ENCODE measurements at regions not wholly inside any gene's neighbourhood (a gene's known extent, or its start where the extent isn't known, plus 50 kb on each side); places are given as distances from the start of the nearest gene placed in this dataset.
"Not testable (repeated sequence)": the region's sequence is repeated elsewhere in the genome, so short reads cannot be mapped to it uniquely, and the experiment has no call there.

DNA sequence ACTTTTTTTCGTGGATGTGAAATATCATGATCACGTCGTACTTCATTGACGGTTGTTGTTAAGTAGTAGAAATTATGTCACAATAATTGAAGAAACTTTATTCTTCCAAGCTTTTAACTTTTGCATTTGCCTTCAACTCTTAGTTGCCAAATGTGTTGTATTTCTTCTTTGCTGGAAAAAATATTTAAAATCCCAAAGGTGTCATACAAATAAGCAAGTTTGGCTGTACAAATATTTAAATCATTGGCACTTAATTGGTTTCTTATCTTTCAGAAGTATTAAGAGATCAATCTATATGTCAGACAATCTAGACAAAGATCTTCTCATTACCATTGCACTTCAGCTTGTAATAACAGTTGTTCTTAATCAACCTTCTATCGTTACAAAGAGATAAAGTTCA, 204.0 kb upstream of the HDAC4 start:
- DNase-seq (ENCODE audit: low read depth in 2 of 2), result no peak

DNA sequence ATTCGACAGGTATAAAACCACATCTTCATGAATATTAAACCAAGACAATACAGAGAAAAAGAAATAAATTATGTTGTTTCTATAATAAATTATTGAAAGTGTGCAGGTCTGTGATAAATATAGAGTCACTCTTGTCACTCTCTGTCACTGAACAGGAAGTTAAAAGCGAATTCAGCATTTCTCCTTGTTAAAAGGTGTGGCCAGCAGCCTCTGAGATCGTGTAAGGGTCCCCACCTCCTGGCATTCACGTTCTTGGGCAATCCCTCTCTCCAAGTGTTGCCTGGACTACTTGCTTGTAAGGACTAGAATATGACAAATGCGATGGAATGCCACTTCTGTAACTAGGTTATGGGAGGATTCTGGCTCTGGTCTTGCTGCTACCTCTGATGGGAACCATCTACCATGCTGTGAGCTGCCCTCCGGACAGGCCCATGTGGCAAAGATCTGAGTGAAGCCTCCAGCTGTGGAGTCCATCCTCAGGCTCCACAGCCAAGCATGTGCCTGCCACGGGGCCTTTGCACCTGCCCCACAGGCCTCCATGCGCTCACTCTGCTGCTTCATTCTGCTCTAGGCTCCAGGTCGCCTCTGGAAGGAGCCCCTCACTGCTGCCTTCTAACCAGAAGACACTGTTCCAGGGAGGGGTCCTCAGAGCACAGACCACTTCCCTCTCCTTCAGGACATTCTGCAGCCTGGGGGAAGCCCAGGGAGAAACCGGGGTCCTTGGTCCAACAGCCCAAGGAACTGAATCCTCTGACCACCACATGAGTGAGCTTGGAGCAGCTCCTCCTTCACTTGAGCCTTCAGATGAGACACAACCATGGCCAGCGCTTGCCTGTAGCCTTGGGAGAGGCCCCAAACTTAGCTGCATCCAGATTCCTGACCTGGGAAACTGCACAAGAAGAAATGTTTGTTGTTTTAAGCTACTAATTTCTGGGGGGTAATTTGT, 202.9 kb upstream of the HDAC4 start:
- no peak for DNase-seq (ENCODE audit: low read depth in 2 of 2)

DNA sequence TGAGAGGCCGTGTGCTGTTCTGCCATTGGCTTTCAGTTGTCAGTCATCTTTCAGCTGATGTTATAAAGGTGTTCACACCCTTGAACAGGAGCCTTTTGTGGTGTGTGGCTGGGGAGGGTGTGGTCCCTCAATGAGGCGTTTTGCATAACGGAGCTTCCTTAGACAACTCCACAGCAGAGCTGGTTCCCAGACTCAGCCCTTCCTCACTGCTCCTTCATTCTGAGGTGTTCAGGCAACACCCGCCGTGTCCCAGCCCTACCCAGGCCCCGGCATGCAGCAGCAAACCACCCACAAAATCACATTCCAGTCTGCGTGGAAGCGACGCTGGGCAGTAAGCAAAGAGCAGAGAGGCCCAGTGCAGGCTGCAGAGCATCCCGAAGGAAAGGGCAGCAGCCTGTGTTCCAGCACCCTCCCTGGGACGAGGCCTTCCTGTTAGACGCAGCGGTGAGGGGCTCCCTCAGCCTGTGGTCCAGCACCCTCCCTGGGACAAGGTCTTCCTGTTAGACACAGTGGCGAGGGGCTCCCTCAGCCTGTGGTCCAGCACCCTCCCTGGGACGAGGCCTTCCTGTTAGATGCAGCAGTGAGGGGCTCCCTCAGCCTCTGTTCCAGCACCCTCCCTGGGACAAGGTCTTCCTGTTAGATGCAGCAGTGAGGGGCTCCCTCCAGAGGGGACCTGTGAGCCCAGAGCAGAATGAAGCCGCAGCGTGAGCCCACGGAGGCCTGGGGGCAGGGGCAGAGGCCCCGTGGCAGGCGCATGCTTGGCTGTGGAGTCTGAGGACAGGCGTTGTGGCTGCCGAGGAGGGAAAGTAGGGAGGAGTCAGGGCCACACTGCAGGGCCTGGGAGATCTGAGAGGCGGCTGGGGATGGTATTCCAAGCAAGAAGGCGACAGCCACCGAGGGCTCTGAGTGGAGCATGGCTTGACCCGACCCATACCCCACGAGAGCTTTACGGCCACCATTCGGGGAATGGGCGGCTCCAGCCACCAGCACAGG, 201.8 kb upstream of the HDAC4 start:
- DNase-seq (ENCODE audit: low read depth in 2 of 2), result no peak

DNA sequence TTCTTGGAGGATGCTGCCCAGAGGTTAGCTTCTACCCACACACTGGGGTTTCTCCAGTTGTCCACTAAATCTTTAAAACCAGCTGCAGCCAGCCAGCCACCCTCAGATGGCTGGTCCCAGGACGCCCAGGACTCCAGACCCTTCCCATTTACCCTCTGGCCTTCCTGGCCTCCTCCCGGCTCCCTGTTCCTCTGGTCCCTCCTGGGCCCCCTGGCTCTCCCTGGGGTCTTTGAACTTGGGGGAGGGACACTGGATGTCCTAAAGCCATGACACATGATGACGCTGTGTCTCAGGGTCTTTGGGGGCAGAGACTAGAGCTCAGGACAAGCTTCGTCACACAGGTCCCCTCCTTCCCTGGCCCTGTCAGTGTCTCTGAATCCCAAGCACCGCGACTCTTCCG, 201.1 kb upstream of the HDAC4 start:
- no peak for DNase-seq (ENCODE audit: low read depth in 2 of 2)

DNA sequence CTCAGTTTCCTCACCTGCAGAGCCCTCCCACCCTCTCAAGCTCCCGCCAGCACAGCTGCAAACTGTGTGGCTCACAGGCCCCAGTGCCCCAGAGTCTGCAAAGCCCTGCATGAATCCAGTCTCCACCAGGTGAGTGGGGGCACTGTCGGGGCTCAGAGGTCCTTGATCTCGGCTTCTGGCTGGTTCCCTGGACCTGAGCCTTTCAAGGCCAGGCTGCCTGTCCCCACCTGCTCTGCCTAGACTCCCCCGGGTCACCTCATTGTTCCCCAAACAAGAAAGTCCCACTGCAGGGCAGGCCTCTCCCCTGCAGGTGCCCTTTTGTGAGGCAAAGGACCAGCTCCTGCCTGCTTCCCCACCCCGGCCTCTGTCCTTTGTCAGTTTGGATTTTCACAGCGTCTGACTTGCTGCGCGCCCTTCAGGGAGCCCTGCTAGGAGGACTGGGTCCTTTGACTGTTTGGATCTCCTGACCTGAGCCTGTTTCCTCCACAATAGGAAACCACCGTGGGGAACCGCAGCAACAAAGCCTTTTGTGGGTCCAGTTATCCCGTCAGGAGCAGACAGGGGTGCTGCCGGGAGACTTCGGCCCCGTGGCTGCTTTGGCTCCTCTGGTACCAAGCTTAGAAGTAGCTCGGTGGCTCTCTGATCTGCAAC, 200.5 kb upstream of the HDAC4 start:
- no peak for DNase-seq (ENCODE audit: low read depth in 2 of 2)

DNA sequence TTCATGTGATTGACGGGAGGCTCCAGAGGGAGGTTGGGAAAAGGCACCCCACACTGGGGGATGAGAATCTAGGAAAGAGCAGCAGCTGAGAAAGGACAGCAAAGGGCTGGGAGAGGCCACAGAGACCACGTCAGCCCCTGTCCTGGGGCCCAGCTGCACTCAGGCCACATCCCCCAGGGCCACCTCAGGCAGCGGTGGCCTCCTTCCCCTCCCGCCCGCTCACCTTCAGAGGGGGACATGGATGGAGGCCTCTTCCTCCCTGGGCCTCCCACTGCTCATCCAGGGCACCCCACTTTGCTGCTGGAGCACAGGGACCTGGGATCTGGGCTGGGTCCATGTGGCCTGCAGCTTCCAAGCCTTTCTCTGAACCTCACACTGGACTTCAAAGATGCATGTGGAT, 199.8 kb upstream of the HDAC4 start:
- DNase-seq (ENCODE audit: low read depth in 2 of 2), result no peak

DNA sequence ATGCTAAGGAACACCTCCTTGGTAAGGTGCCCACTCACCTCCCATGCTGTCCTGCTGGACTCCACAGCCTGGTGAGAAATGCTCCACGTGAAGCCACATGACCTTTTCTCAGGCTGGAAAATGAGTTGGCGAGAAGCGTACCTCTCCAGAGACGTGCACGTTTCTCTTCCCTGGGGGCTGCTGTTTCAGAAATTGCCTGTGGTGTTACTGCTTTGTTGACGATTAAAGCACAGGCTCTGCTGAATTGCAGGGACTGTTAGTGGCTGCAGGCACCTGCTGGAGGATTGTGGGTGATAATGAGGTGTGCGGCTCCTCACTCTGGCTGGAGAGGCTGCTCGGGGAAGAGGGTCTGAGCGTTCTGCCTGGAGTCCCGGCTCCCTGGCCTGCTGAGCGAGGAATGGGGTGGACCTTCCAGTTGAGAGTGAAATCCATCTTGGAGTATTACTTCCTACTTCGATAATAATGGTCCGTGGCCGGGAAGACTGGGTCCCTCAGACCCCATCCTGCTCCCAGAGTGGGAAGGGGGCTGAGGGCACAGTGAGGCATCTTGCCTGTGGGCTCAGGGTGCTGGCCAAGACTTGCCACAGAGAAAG, 199.3 kb upstream of the HDAC4 start:
- DNase-seq (ENCODE audit: low read depth in 2 of 2), result no peak

DNA sequence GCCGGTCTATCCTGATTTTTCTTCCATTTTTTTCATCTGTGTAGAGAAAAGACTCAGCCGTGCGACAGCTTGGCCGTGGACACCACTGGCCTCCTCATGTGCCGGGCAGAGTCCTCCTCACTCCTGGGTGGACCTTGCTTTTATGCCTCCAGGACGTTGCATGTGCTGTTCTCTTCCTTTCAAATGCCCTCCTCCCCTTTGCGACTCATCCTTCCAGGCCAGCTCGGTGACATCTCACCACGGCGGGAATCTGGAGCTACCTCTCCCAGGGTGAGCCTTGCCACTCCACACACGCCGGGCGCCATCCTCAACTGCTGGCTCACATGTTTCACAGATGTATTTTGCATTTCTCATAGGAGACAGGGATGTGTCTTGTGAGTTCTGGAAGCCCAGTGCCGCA, 198.5 kb upstream of the HDAC4 start:
- no peak for DNase-seq (ENCODE audit: low read depth in 2 of 2)

DNA sequence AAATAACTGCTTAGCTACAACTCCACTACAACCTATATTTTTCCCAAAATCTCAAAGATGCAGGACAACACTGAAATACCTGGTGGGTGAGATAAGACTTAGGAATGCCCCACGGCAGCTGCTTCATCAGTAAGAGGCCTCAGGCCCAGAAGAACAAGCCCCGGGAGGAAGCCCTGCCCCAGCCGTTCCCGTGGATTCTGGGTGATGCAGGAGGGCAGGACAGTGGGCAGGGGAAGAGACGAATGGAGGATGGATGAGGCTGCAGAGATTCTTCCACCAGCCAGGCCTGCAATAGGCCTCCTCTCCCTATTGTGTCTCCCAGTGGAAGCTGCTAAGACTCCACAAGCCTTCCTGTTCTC, 197.9 kb upstream of the HDAC4 start:
- DNase-seq (ENCODE audit: low read depth in 2 of 2), result no peak

DNA sequence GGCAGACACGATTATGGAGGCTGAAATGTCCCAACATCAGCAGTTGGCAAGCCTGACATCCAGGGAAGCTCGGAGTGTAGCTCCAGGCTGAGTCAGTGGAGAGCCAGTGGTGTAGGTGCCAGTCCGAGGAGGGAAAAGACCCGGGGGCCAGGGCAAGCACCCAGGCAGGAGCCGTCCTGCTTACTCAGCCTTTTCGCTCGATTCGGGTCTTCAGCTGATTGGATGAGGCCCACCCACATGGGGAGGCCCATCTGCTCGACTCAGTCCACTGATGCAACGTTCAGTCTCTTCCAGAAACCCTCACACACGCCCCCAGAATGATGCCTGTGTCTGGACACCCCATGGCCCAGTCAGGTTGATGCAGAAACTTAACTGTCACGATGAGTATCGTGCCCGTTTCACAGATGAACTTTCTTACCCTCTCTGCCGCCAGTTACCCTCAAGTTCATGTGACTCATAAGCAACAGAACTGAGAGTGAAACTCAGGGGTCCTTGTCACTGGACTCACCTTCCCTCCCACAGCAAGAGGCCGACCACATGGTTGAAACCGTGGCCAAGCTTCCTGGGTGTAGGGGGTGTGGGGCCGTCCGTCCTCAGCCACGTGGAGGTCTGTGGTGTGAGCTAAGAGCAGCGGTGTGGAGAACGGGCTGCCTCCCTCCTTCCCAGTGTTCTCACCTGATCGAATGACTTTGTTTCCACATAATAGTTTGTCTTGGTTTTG, 197.4 kb upstream of the HDAC4 start:
- DNase-seq (ENCODE audit: low read depth in 2 of 2), result no peak

DNA sequence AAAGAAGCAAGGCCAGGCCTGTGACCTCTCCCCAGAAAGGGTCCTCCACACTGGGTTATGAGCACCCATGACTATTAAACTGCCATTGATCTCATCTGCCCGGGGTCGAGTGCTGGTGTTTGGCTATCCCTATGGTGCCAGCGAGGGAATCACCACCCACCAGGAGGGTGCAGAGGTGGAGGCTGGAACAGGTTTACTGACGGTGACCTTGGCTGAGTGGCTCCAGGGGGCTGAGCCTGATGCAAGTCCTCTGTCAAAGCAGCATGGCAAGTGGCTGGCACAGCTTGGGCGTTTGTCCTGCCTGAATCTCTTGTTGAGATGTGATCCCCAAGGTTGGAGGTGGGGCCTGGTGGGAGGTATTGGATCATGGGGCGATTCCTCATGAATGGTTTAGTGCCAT, 196.4 kb upstream of the HDAC4 start:
- DNase-seq (ENCODE audit: low read depth in 2 of 2), result no peak

DNA sequence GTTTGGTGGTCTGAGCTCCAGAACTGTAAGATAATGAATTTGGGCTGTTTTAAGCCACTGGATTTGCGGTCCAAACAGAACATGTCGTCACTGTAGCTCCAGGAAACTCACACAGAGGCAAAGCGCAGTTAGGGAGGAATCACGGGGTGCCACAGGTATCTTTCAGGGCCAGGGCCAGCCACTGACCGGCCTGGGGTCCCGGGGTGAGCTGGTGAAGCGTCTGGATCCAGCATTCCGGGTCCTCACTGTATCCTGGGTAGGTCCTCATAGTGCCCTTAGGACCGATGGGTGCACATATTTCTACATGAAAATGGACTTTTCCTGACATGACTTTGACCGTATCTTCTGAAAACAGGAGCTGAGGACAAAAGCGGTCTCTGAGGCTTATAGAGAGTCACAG, 196.0 kb upstream of the HDAC4 start:
- no peak for DNase-seq (ENCODE audit: low read depth in 2 of 2)

DNA sequence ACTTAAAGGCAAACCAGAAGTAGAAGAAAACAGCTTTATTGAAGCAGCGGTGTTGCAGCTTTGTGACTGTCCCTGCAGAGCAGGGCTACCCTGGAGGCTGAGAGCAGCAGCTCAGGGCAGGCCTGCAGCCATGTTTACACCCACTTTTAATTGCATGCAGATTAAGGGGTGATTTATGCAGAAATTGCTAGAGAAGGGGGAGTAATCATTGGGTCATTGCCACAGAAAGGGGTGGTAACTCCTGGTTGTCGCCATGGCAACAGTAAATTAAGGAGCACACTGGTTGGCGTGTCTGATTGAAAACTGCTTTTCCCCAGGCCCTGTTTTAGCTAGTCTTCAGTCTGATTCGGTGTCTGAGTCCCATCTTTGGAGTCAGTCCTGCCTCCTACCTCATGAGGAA, 195.4 kb upstream of the HDAC4 start:
- no peak for DNase-seq (ENCODE audit: low read depth in 2 of 2)

DNA sequence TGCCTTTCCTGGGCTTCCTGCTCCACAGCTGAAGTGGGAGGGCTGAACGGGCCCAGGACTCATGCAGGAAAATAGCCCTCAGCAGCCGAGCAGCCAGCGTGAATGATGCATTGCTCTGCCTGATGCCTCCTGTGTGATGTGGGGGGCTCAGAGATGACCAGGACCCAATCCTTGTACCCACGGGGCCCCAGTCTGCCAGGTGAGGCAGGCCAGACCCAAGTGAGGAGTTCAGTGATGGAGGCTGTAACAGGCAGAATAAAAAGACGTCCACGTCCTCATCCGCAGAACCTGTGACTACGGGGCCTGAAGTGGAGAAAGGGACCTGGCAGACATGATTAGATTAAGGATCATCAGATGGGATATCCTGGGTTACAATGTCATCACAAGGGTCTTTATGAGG, 194.9 kb upstream of the HDAC4 start:
- DNase-seq (ENCODE audit: low read depth in 2 of 2), result no peak

DNA sequence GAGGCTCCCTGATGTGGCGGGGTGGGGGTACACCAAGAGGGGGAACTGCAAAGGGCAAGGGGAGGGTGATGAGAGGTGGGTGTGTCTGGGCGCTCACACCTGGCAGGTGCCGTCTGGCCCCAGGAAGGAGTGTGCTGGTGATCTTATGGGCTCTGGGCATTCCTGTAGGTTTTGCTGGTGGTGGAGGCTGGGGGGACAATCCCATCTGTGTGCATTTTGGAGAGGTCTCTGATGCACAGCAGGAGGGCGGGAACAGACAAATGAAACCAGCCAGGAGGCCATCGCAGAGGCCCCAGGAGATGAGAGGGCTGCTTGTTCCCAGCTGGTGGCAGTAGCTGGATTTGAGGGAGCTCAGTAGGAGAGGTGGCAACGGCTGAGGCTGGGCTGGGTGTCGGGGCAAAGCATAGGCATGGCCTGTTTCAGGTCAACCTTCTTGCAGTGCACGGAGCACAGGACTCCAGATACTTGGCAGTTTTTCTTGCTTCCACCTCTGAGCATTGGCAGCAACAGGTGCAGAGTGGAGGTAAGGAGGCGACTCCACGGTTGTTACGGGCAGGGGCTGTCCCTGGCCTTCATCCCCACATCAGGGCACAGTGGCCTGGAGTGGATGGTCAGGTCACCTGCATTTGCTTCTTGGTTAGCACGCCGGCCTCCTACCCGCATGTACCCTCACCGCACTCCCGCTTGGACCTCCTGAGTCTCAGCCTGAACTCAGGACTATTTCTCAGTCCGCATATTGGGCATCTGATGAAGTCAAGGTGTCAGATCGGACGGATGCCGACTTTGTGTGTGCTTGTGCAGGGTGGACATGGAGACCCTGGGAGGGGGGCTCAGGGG, 194.2 kb upstream of the HDAC4 start:
- DNase-seq (ENCODE audit: low read depth in 2 of 2), result no peak

DNA sequence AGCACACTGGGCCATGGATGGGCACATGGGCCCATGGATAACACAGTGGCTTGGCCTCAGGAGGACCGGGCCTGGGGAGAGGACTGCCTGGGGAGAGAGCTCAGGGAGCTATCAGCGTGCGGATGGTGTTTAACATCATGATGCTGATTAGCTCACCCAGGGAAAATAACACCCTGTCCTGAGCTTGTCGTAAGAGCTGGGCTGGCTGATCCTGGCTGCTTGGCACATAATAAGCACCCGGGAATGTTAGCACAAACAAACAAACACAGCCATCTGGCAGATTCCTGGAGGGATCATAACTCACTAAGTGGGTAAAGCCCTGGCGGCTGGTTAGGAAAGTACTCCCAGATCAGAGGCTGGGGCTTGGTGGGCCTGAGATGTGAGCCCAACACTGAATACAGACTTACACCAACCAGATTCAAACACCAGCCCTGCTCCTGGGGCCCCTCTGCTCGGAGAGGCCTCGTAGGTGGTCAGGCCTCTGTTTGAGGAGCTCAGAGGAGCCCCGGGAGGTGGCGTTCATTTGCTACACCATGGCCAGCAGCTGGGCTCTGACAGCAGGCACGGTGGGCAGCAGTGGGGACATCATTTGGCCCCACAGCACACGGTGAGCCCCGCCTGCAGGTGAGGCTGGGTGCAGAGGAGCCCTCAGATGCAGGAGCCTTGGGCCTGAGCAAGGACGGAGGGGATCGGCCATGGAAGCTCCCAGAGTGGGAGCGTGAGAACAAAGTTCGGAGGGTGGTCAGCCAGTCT, 193.4 kb upstream of the HDAC4 start:
- no peak for DNase-seq (ENCODE audit: low read depth in 2 of 2)

DNA sequence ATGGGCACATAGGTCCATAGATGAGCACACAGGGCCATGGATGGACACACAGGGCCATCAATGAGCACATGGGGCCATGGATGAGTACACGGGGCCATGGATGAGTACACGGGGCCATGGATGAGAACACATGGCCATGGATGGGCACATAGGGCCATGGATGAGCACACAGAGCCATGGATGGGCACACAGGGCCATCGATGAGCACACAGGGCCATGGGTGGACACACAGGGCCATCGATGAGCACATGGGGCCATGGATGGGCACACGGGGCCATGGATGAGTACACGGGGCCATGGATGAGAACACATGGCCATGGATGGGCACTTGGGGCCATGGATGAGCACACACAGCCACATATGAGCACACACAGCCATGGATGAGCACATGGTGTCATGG, 192.6 kb upstream of the HDAC4 start:
- no peak for DNase-seq (ENCODE audit: low read depth in 2 of 2)

DNA sequence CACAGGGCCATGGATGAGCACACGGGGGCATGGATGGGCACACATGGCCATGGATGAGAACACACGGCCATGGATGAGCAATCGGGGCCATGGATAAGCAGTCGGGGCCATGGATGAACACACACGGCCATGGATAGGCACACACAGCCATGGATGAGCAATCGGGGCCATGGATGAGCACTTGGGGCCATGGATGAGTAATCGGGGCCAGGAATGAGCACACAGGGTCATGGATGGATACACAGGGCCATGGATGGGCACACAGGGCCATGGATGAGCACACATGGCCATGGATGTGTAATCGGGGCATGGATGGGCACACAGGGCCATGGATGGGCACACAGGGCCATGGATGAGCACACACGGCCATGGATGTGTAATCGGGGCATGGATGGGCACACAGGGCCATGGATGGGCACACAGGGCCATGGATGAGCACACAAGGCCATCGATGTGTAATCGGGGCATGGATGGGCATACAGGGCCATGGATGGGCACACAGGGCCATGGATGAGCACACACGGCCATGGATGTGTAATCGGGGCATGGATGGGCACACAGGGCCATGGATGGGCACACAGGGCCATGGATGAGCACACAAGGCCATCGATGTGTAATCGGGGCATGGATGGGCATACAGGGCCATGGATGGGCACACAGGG, 191.9 kb upstream of the HDAC4 start:
- not testable (repeated sequence) for DNase-seq (ENCODE audit: low read depth in 2 of 2)
